HCT116 (cell line): ENCODE measurements at regions not wholly inside any gene's neighbourhood (a gene's known extent, or its start where the extent isn't known, plus 50 kb on each side); places are given as distances from the start of the nearest gene placed in this dataset.

ENCODE experiments used
- CEBPB ChIP-seq: IDR thresholded peaks from 2 replicates; pipeline ENCODE4 v1.6.1; 2012; ENCODE audit warnings: low read depth
- EZH2 ChIP-seq: fragments of 200-600 bp; sonication (generic); IDR thresholded peaks from 2 replicates; pipeline ENCODE4 v1.6.1; 2017; ENCODE audit warnings: antibody characterized with exemption, mixed run types
- EZH2phosphoT487 ChIP-seq: fragments of 200-600 bp; IDR thresholded peaks from 2 replicates; pipeline ENCODE4 v1.6.1; 2018; ENCODE audit warnings: antibody characterized with exemption, borderline replicate concordance
- JUND ChIP-seq: IDR thresholded peaks from 2 replicates; pipeline ENCODE4 v1.6.1; 2012
- POLR2A ChIP-seq: IDR thresholded peaks from 2 replicates; pipeline ENCODE4 v1.7.0; 2011; ENCODE audit warnings: borderline replicate concordance; ENCODE audit not compliant: insufficient read depth, insufficient read length; ENCODE audit errors: extremely low read depth
- POLR2AphosphoS5 ChIP-seq: IDR thresholded peaks from 2 replicates; pipeline ENCODE4 v1.6.1; 2011; ENCODE audit warnings: mild to moderate bottlenecking, low read depth, low read length, moderate library complexity
- RAD21 ChIP-seq: IDR thresholded peaks from 2 replicates; pipeline ENCODE4 v1.6.1; 2012; ENCODE audit warnings: low read depth, mild to moderate bottlenecking
- TF ChIP-seq, protein P1 (sequence below), 3 experiments: fragments of 200-600 bp in 1 of 3; sonication (generic) in 1 of 3; IDR thresholded peaks in 2 of 3; conservative IDR thresholded peaks in 1 of 3; 2 replicates each; pipeline ENCODE4 v1.5.1; 2012 to 2017; ENCODE audit warnings: low read depth in 2 of 3, low read length in 2 of 3, antibody characterized with exemption in 1 of 3, borderline replicate concordance in 1 of 3, control low read depth in 1 of 3, mild to moderate bottlenecking in 1 of 3, mixed read lengths in 1 of 3, mixed run types in 1 of 3, moderate library complexity in 1 of 3; ENCODE audit not compliant: insufficient read depth in 1 of 3
- TF ChIP-seq, protein P2 (sequence below): IDR thresholded peaks from 2 replicates; pipeline ENCODE4 v1.6.1; 2012
- TF ChIP-seq, protein P3 (sequence below): IDR thresholded peaks from 2 replicates; pipeline ENCODE4 v1.6.1; 2012; ENCODE audit warnings: low read depth

DNA sequence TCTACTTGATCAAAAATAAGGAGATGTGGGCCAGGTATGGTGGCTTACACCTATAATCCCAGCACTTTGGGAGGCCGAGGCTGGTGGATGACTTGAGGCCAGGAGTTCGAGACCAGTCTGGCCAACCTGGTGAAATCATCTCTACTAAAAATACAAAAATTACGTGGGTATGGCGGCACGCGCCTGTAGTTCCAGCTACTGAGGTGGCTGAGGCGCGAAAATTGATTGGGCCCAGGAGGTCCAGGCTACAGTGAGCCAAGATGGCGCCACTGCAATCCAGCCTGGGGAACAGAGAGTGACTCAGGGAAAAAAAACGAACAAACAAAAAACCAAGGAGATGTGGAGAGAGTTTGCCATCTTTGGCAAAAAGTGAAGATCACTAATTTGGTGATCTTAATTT, 65.3 kb downstream of the BMP2 start:
- no peak for TF ChIP-seq POLR2AphosphoS5
- TF ChIP-seq, protein P1, sequence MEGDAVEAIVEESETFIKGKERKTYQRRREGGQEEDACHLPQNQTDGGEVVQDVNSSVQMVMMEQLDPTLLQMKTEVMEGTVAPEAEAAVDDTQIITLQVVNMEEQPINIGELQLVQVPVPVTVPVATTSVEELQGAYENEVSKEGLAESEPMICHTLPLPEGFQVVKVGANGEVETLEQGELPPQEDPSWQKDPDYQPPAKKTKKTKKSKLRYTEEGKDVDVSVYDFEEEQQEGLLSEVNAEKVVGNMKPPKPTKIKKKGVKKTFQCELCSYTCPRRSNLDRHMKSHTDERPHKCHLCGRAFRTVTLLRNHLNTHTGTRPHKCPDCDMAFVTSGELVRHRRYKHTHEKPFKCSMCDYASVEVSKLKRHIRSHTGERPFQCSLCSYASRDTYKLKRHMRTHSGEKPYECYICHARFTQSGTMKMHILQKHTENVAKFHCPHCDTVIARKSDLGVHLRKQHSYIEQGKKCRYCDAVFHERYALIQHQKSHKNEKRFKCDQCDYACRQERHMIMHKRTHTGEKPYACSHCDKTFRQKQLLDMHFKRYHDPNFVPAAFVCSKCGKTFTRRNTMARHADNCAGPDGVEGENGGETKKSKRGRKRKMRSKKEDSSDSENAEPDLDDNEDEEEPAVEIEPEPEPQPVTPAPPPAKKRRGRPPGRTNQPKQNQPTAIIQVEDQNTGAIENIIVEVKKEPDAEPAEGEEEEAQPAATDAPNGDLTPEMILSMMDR (IDR thresholded peaks at IDR 0.05 in 2 of 3, conservative IDR thresholded peaks at IDR 0.05 in 1 of 3; ENCODE audit: borderline replicate concordance in 1 of 3, insufficient read depth in 1 of 3, low read depth in 2 of 3, low read length in 2 of 3) = no peak
- TF ChIP-seq, protein P2, sequence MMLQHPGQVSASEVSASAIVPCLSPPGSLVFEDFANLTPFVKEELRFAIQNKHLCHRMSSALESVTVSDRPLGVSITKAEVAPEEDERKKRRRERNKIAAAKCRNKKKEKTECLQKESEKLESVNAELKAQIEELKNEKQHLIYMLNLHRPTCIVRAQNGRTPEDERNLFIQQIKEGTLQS = no peak
- TF ChIP-seq EZH2phosphoT487 = no peak
- TF ChIP-seq RAD21 = no peak
- TF ChIP-seq POLR2A = no peak
- TF ChIP-seq, protein P3, sequence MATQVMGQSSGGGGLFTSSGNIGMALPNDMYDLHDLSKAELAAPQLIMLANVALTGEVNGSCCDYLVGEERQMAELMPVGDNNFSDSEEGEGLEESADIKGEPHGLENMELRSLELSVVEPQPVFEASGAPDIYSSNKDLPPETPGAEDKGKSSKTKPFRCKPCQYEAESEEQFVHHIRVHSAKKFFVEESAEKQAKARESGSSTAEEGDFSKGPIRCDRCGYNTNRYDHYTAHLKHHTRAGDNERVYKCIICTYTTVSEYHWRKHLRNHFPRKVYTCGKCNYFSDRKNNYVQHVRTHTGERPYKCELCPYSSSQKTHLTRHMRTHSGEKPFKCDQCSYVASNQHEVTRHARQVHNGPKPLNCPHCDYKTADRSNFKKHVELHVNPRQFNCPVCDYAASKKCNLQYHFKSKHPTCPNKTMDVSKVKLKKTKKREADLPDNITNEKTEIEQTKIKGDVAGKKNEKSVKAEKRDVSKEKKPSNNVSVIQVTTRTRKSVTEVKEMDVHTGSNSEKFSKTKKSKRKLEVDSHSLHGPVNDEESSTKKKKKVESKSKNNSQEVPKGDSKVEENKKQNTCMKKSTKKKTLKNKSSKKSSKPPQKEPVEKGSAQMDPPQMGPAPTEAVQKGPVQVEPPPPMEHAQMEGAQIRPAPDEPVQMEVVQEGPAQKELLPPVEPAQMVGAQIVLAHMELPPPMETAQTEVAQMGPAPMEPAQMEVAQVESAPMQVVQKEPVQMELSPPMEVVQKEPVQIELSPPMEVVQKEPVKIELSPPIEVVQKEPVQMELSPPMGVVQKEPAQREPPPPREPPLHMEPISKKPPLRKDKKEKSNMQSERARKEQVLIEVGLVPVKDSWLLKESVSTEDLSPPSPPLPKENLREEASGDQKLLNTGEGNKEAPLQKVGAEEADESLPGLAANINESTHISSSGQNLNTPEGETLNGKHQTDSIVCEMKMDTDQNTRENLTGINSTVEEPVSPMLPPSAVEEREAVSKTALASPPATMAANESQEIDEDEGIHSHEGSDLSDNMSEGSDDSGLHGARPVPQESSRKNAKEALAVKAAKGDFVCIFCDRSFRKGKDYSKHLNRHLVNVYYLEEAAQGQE = no peak
- no peak for TF ChIP-seq CEBPB
- TF ChIP-seq EZH2 = no peak
- TF ChIP-seq JUND = no peak
